ENCODE measurements at regions not wholly inside any gene's neighbourhood (a gene's known extent, or its start where the extent isn't known, plus 50 kb on each side); places are given as distances from the start of the nearest gene placed in this dataset.

DNA sequence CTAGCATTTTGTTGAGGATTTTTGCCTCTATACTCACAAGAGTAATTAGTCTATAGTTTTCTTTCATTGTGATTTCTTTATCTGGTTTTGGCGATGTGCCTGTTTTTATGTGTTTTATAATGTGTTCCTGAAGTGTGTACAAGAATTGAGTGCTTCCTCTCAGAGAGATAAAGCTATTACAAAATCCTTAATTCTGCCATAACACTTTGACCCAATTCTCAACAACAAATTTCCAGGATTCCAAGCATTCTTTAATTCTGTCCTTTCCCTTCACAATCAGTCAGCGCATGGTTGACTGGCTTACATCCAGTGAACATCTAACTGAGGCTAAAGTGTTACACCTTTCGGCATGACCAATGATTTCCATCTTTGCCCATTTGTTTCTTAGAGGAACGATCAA is 282.9 kb upstream of the MVB12B start:
- TF ChIP-seq CTCF (IDR thresholded peaks at IDR 0.05; ENCODE audit: control extremely low read depth in 1 of 3, insufficient read depth in 1 of 3, low read depth in 1 of 3, low read length in 3 of 3) (no peak), POLR2A (IDR thresholded peaks at IDR 0.05; ENCODE audit: control extremely low read depth in 1 of 2, low read depth in 2 of 2, low read length in 2 of 2) (no peak), KDM1A (IDR thresholded peaks at IDR 0.05; ENCODE audit: borderline replicate concordance, low read length) (no peak), EZH2 (IDR thresholded peaks at IDR 0.05; ENCODE audit: low read depth, low read length, severe bottlenecking) (no peak), MAFK (IDR thresholded peaks at IDR 0.05; ENCODE audit: low read depth, low read length) (no peak), HDAC2 (IDR thresholded peaks at IDR 0.05; ENCODE audit: borderline replicate concordance in 1 of 2, low read depth in 2 of 2, low read length in 2 of 2) (no peak), RAD21 (IDR thresholded peaks at IDR 0.05 in 1 of 2, conservative IDR thresholded peaks at IDR 0.05 in 1 of 2; ENCODE audit: low read depth in 2 of 2, low read length in 2 of 2) (no peak), POLR2AphosphoS5 (IDR thresholded peaks at IDR 0.05; ENCODE audit: low read depth, low read length) (no peak), SP1 (IDR thresholded peaks at IDR 0.05; ENCODE audit: low read depth, low read length) (no peak), TAF1 (IDR thresholded peaks at IDR 0.05; ENCODE audit: low read depth, low read length) (no peak), EP300 (IDR thresholded peaks at IDR 0.05; ENCODE audit: borderline replicate concordance in 1 of 2, low read depth in 2 of 2, low read length in 2 of 2) (no peak), TCF12 (IDR thresholded peaks at IDR 0.05; ENCODE audit: low read depth, low read length) (no peak), GTF2F1 (IDR thresholded peaks at IDR 0.05; ENCODE audit: borderline replicate concordance, low read depth, low read length) (no peak)
- TF ChIP-seq, protein P1, sequence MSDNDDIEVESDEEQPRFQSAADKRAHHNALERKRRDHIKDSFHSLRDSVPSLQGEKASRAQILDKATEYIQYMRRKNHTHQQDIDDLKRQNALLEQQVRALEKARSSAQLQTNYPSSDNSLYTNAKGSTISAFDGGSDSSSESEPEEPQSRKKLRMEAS (IDR thresholded peaks at IDR 0.05) = no peak
